ENCODE measurements at regions not wholly inside any gene's neighbourhood (a gene's known extent, or its start where the extent isn't known, plus 50 kb on each side); places are given as distances from the start of the nearest gene placed in this dataset.

GRCh38 chr13:105740739-105741138 lies 794.7 kb downstream of the EFNB2 start:
- H3K9me3 ChIP-seq: no peaks in the 10 kb centered on the region
- DNase-seq (ENCODE audit: extremely low spot score in 2 of 2): no peak
- H3K27me3 ChIP-seq: no peaks in the 10 kb centered on the region
- no peak overlapping the region for H3K27ac ChIP-seq
- TF ChIP-seq POLR2AphosphoS5 (IDR thresholded peaks at IDR 0.05; ENCODE audit: insufficient read depth in 1 of 2, low read depth in 1 of 2) (no peak), CTCF (IDR thresholded peaks at IDR 0.05) (no peak), POLR2A (IDR thresholded peaks at IDR 0.05) (no peak)
- intact Hi-C loops (cut with DNase I): no loop called here
- H3K4me1 ChIP-seq: no peaks in the 10 kb centered on the region
- H3K4me3 ChIP-seq: no peak overlapping the region
- no peaks in the 10 kb centered on the region for H3K36me3 ChIP-seq

GRCh38 chr13:105737688-105738087 lies 797.8 kb downstream of the EFNB2 start:
- Histone ChIP-seq H3K27me3 (no peaks in the 10 kb centered on the region), H3K9me3 (no peaks in the 10 kb centered on the region), H3K27ac (no peak overlapping the region), H3K36me3 (no peaks in the 10 kb centered on the region), H3K4me1 (no peaks in the 10 kb centered on the region), H3K4me3 (no peak overlapping the region)
- DNase-seq (ENCODE audit: extremely low spot score in 2 of 2): no peak
- TF ChIP-seq POLR2AphosphoS5 (IDR thresholded peaks at IDR 0.05; ENCODE audit: insufficient read depth in 1 of 2, low read depth in 1 of 2) (no peak), POLR2A (IDR thresholded peaks at IDR 0.05) (no peak), CTCF (IDR thresholded peaks at IDR 0.05) (no peak)
- intact Hi-C loops (cut with DNase I): no loop called here

- intact Hi-C loops (cut with DNase I): no loop called here
- H3K27me3 ChIP-seq: no peaks in the 10 kb centered on the region
- no peak overlapping the region for H3K4me3 ChIP-seq
- no peak for DNase-seq (ENCODE audit: extremely low spot score in 2 of 2)
- TF ChIP-seq POLR2A (IDR thresholded peaks at IDR 0.05) (no peak), POLR2AphosphoS5 (IDR thresholded peaks at IDR 0.05; ENCODE audit: insufficient read depth in 1 of 2, low read depth in 1 of 2) (no peak), CTCF (IDR thresholded peaks at IDR 0.05) (no peak)
- H3K9me3 ChIP-seq: no peaks in the 10 kb centered on the region
- no peaks in the 10 kb centered on the region for H3K36me3 ChIP-seq
- no peaks in the 10 kb centered on the region for H3K4me1 ChIP-seq
- H3K27ac ChIP-seq: no peak overlapping the region
Observed at GRCh38 chr13:105735281-105735680, 800.2 kb downstream of the EFNB2 start.

- Histone ChIP-seq H3K9me3 (no peaks in the 10 kb centered on the region), H3K27ac (no peak overlapping the region), H3K27me3 (no peaks in the 10 kb centered on the region), H3K4me3 (no peak overlapping the region), H3K36me3 (no peaks in the 10 kb centered on the region), H3K4me1 (no peaks in the 10 kb centered on the region)
- intact Hi-C loops (cut with DNase I): no loop called here
- DNase-seq (ENCODE audit: extremely low spot score in 2 of 2): no peak
- TF ChIP-seq CTCF (IDR thresholded peaks at IDR 0.05): no peak
- TF ChIP-seq POLR2AphosphoS5 (IDR thresholded peaks at IDR 0.05; ENCODE audit: insufficient read depth in 1 of 2, low read depth in 1 of 2): no peak
- no peak for TF ChIP-seq POLR2A (IDR thresholded peaks at IDR 0.05)
Observed at GRCh38 chr13:105732806-105733529, 802.5 kb downstream of the EFNB2 start.

- H3K4me1 ChIP-seq: no peaks in the 10 kb centered on the region
- no peaks in the 10 kb centered on the region for H3K36me3 ChIP-seq
- no peak overlapping the region for H3K27ac ChIP-seq
- no peaks in the 10 kb centered on the region for H3K27me3 ChIP-seq
- no peak overlapping the region for H3K4me3 ChIP-seq
- no peaks in the 10 kb centered on the region for H3K9me3 ChIP-seq
- intact Hi-C loops (cut with DNase I): no loop called here
- TF ChIP-seq CTCF (IDR thresholded peaks at IDR 0.05): no peak
- no peak for TF ChIP-seq POLR2A (IDR thresholded peaks at IDR 0.05)
- TF ChIP-seq POLR2AphosphoS5 (IDR thresholded peaks at IDR 0.05; ENCODE audit: insufficient read depth in 1 of 2, low read depth in 1 of 2): no peak
- DNase-seq (ENCODE audit: extremely low spot score in 2 of 2): no peak
Observed at GRCh38 chr13:105725887-105726286, 809.6 kb downstream of the EFNB2 start.

Measured in vagina (tissue), 2 donors.